Ishikawa (cell line): ENCODE measurements at regions not wholly inside any gene's neighbourhood (a gene's known extent, or its start where the extent isn't known, plus 50 kb on each side); places are given as distances from the start of the nearest gene placed in this dataset.

Experiments
- CEBPB ChIP-seq: IDR thresholded peaks from 2 replicates; pipeline ENCODE4 v1.6.1; 2012
- CREB1 ChIP-seq: IDR thresholded peaks from 2 replicates; pipeline ENCODE4 v1.6.1; 2012; ENCODE audit warnings: low read depth
- EGR1 ChIP-seq: IDR thresholded peaks from 2 replicates; pipeline ENCODE4 v1.6.1; 2012
- EP300 ChIP-seq: IDR thresholded peaks from 2 replicates; pipeline ENCODE4 v1.6.1; 2012; ENCODE audit warnings: borderline replicate concordance
- FOXM1 ChIP-seq: IDR thresholded peaks from 2 replicates; pipeline ENCODE4 v1.6.1; 2012; ENCODE audit warnings: low read depth, borderline replicate concordance
- NFIC ChIP-seq: IDR thresholded peaks from 2 replicates; pipeline ENCODE4 v1.6.1; 2012
- RAD21 ChIP-seq: IDR thresholded peaks from 2 replicates; pipeline ENCODE4 v1.6.1; 2012; ENCODE audit warnings: low read depth
- TAF1 ChIP-seq: IDR thresholded peaks from 2 replicates; pipeline ENCODE4 v1.6.1; 2012; ENCODE audit warnings: low read depth, mild to moderate bottlenecking
- TCF12 ChIP-seq: IDR thresholded peaks from 2 replicates; pipeline ENCODE4 v1.6.1; 2012; ENCODE audit warnings: low read depth
- TEAD4 ChIP-seq: IDR thresholded peaks from 2 replicates; pipeline ENCODE4 v1.6.1; 2012
- YY1 ChIP-seq: IDR thresholded peaks from 2 replicates; pipeline ENCODE4 v1.6.1; 2012; ENCODE audit warnings: low read depth
- ZBTB7A ChIP-seq: IDR thresholded peaks from 2 replicates; pipeline ENCODE4 v1.6.1; 2012; ENCODE audit warnings: low read depth
- TF ChIP-seq, protein P1 (sequence below): IDR thresholded peaks from 2 replicates; pipeline ENCODE4 v1.6.1; 2012
- TF ChIP-seq, protein P2 (sequence below): IDR thresholded peaks from 2 replicates; pipeline ENCODE4 v1.6.1; 2012; ENCODE audit warnings: low read depth, mild to moderate bottlenecking
- TF ChIP-seq, protein P3 (sequence below): IDR thresholded peaks from 2 replicates; pipeline ENCODE4 v1.6.1; 2012

DNA sequence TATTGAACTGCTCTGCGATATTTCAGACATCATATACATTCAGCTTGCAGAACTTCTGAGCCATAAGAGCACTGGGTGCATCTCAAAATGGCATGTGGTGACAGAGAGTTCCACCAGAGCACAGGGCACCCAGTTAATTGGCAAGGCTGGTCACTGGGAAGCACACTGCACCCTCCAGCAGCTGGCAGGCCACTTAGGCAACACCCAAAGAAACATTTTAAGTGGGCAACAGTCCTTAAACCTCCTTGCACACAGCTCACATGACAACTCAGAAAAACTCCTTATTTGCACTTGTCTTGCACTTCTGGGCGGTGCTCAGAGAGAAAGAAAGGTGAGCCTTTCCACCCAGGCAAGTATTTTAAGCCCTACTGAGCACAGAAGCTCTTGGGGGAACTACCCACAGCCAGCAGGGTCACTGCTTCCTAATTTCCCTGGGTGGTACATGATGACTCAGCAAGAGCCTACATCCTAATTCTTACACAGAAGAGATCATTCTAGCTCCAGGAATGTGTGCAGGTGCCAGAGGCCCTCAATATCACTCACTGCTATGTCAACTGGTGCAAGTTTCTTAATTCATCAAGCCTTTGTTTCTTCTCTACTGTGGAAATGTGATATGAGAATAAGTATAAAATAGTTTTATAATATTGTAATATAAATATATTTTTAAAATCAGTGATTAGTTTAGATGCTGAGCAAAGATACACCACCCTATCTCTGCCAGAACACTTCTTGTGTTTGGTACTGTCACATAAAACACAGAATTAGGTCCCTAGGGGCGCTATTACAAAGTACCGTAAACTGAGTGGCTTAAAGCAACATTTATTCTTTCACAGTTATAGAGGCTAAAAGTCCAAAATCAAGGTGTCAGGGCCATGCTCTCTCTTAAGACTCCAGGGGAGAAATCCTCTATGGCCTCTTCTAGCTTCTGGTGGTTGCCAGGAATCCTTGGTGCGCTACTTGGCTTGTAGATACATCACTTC is 155.1 kb upstream of the PPARGC1A start:
- TF ChIP-seq EP300, result no peak
- no peak for TF ChIP-seq FOXM1
- TF ChIP-seq, protein P1, sequence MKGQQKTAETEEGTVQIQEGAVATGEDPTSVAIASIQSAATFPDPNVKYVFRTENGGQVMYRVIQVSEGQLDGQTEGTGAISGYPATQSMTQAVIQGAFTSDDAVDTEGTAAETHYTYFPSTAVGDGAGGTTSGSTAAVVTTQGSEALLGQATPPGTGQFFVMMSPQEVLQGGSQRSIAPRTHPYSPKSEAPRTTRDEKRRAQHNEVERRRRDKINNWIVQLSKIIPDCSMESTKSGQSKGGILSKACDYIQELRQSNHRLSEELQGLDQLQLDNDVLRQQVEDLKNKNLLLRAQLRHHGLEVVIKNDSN, result no peak
- no peak for TF ChIP-seq TEAD4
- TF ChIP-seq CEBPB, result no peak
- TF ChIP-seq RAD21, result no peak
- TF ChIP-seq NFIC, result no peak
- no peak for TF ChIP-seq YY1
- TF ChIP-seq, protein P2, sequence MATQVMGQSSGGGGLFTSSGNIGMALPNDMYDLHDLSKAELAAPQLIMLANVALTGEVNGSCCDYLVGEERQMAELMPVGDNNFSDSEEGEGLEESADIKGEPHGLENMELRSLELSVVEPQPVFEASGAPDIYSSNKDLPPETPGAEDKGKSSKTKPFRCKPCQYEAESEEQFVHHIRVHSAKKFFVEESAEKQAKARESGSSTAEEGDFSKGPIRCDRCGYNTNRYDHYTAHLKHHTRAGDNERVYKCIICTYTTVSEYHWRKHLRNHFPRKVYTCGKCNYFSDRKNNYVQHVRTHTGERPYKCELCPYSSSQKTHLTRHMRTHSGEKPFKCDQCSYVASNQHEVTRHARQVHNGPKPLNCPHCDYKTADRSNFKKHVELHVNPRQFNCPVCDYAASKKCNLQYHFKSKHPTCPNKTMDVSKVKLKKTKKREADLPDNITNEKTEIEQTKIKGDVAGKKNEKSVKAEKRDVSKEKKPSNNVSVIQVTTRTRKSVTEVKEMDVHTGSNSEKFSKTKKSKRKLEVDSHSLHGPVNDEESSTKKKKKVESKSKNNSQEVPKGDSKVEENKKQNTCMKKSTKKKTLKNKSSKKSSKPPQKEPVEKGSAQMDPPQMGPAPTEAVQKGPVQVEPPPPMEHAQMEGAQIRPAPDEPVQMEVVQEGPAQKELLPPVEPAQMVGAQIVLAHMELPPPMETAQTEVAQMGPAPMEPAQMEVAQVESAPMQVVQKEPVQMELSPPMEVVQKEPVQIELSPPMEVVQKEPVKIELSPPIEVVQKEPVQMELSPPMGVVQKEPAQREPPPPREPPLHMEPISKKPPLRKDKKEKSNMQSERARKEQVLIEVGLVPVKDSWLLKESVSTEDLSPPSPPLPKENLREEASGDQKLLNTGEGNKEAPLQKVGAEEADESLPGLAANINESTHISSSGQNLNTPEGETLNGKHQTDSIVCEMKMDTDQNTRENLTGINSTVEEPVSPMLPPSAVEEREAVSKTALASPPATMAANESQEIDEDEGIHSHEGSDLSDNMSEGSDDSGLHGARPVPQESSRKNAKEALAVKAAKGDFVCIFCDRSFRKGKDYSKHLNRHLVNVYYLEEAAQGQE, result no peak
- no peak for TF ChIP-seq CREB1
- no peak for TF ChIP-seq EGR1

DNA sequence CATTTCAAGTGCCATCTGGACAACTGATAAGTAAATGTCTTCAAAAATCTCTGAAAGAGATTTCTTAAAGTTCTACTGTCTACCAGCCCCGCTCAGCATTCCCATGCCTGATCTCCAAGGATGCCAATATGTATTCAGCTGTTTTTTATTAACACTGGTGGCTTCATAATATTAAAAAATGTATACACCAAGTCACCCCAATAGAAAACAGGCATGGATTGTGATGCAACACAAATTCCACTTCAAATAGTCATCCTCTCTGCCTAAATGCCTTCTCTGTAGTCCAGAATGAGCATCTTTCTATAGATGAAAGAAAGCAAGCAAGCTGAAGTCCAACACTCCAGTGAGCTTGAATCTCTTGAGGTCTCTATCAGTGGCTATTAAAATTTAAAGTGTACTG is 152.2 kb upstream of the PPARGC1A start:
- TF ChIP-seq TCF12, result no peak
- TF ChIP-seq NFIC, result no peak
- TF ChIP-seq, protein P1, result no peak
- no peak for TF ChIP-seq EP300
- TF ChIP-seq RAD21, result no peak

DNA sequence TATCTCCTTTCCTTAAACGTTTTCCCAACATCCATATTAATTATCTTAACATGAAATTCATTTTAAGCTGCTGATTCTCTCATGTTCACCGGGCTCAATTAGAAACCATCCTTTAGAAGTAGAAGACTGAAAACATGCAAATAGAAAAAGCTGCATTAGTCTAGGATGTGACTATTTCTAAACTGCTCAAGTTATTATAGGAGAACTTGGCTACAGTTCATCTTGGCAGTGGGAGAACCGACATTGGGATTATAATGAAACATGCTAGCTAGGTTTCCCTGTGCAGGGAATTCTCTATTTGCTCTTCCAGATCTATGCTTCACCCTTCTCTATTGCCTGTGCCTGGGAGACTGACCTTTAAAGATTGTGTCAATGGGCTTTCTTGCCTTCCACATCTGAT is 151.0 kb upstream of the PPARGC1A start:
- TF ChIP-seq, protein P1, result no peak
- TF ChIP-seq CEBPB, result no peak
- no peak for TF ChIP-seq EP300
- TF ChIP-seq TAF1, result no peak
- no peak for TF ChIP-seq ZBTB7A
- no peak for TF ChIP-seq EGR1
- TF ChIP-seq RAD21, result no peak
- TF ChIP-seq, protein P2, result no peak
- TF ChIP-seq YY1, result no peak
- no peak for TF ChIP-seq FOXM1
- no peak for TF ChIP-seq NFIC
- TF ChIP-seq, protein P3, sequence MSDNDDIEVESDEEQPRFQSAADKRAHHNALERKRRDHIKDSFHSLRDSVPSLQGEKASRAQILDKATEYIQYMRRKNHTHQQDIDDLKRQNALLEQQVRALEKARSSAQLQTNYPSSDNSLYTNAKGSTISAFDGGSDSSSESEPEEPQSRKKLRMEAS, result no peak
- no peak for TF ChIP-seq TEAD4
- TF ChIP-seq CREB1, result no peak
- TF ChIP-seq TCF12, result no peak

DNA sequence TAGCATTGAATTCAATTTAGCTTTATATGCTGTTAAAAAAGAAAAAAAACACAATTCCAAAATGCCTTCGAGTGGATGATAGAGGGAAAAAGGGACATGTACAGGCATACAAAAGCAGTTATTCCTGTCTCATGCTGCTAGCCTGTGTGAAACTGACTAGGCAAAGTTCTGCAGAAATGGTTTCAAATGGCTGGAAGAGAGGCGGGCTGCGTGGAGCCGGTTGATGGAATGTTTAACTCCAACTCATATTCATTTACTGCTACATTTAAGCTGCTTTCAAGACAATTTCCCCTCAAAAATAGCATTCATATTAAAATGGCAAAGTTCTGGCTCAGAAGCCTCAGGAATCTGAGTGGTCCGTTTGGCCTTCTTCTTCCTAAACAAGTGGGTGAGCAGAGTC is 143.8 kb upstream of the PPARGC1A start:
- no peak for TF ChIP-seq YY1
- no peak for TF ChIP-seq FOXM1
- no peak for TF ChIP-seq EGR1
- TF ChIP-seq NFIC, result no peak
- TF ChIP-seq, protein P1, result no peak
- TF ChIP-seq RAD21, result no peak
- TF ChIP-seq, protein P2, result no peak
- TF ChIP-seq ZBTB7A, result no peak
- no peak for TF ChIP-seq EP300
- TF ChIP-seq TAF1, result no peak
- TF ChIP-seq TCF12, result no peak
- TF ChIP-seq TEAD4, result no peak
- TF ChIP-seq CEBPB, result no peak
- TF ChIP-seq, protein P3, result no peak
- no peak for TF ChIP-seq CREB1
